DOHH2 (cell line): ENCODE measurements at regions not wholly inside any gene's neighbourhood (a gene's known extent, or its start where the extent isn't known, plus 50 kb on each side); places are given as distances from the start of the nearest gene placed in this dataset.

ENCODE experiments used
- H3F3A ChIP-seq: fragments of 200-600 bp; sonication (generic), shearing (Covaris generic); 2 replicates; pipeline ENCODE4 v1.6.0; 2016; ENCODE audit warnings: antibody characterized with exemption, mild to moderate bottlenecking; ENCODE audit not compliant: control insufficient read depth, insufficient read depth
- H3K27ac ChIP-seq: fragments of 200-600 bp; sonication (generic); 2 replicates; pipeline ENCODE4 v1.5.1; 2014; ENCODE audit warnings: low read depth, mild to moderate bottlenecking, low read length, moderate library complexity
- H3K27me3 ChIP-seq: fragments of 200-600 bp; sonication (generic); 2 replicates; pipeline ENCODE4 v1.6.1; 2014; ENCODE audit warnings: mild to moderate bottlenecking, low read length, mixed read lengths; ENCODE audit not compliant: control insufficient read depth
- H3K36me3 ChIP-seq: fragments of 200-600 bp; sonication (generic); 2 replicates; pipeline ENCODE4 v1.6.1; 2014; ENCODE audit warnings: mild to moderate bottlenecking, low read length, moderate library complexity, mixed read lengths; ENCODE audit not compliant: control insufficient read depth
- H3K4me1 ChIP-seq: fragments of 200-600 bp; sonication (generic); 2 replicates; pipeline ENCODE4 v1.6.1; 2014; ENCODE audit warnings: mild to moderate bottlenecking, low read length, mixed read lengths; ENCODE audit not compliant: control insufficient read depth
- H3K4me2 ChIP-seq: fragments of 200-600 bp; sonication (generic); 2 replicates; pipeline ENCODE4 v1.6.0; 2014; ENCODE audit warnings: mild to moderate bottlenecking, low read length, moderate library complexity
- H3K4me3 ChIP-seq: fragments of 200-600 bp; sonication (generic); 2 replicates; pipeline ENCODE4 v1.5.1; 2014; ENCODE audit warnings: mild to moderate bottlenecking, low read length, mixed read lengths
- H3K79me2 ChIP-seq: fragments of 200-600 bp; sonication (generic); 2 replicates; pipeline ENCODE4 v1.6.1; 2014; ENCODE audit warnings: mild to moderate bottlenecking, low read length, mixed read lengths; ENCODE audit not compliant: control insufficient read depth
- H3K9me2 ChIP-seq: fragments of 200-600 bp; sonication (generic); replicated peaks from 2 replicates; pipeline ENCODE4 v1.6.1; 2014; ENCODE audit warnings: mild to moderate bottlenecking, low read length, mixed read lengths; ENCODE audit not compliant: control insufficient read depth
- H3K9me3 ChIP-seq: fragments of 200-600 bp; sonication (generic); 2 replicates; pipeline ENCODE4 v1.6.1; 2014; ENCODE audit warnings: antibody characterized with exemption, low read length, mixed read lengths; ENCODE audit not compliant: control insufficient read depth, insufficient read depth
- H4K20me1 ChIP-seq: fragments of 200-600 bp; sonication (generic); 2 replicates; pipeline ENCODE4 v1.6.0; 2014; ENCODE audit warnings: low read depth, mild to moderate bottlenecking, antibody characterized with exemption, low read length, moderate library complexity; ENCODE audit not compliant: control insufficient read depth, insufficient read depth
- EZH2phosphoT487 ChIP-seq: fragments of 200-600 bp; sonication (generic); IDR thresholded peaks from 2 replicates; pipeline ENCODE4 v1.6.1; 2017; ENCODE audit warnings: borderline replicate concordance, mild to moderate bottlenecking, antibody characterized with exemption, low read length, moderate library complexity, mixed read lengths
- TF ChIP-seq, protein P1 (sequence below): fragments of 200-600 bp; sonication (generic); IDR thresholded peaks from one replicate; pipeline ENCODE4 v1.5.1; 2014; ENCODE audit warnings: antibody characterized with exemption, mild to moderate bottlenecking, low read depth, low read length; ENCODE audit not compliant: poor library complexity, severe bottlenecking

GRCh38 chr7:47083476-47084250 lies 498.2 kb downstream of the TNS3 start:
- H3K79me2 ChIP-seq = no peaks in the 10 kb centered on the region
- TF ChIP-seq EZH2phosphoT487 = no peak
- TF ChIP-seq, protein P1, sequence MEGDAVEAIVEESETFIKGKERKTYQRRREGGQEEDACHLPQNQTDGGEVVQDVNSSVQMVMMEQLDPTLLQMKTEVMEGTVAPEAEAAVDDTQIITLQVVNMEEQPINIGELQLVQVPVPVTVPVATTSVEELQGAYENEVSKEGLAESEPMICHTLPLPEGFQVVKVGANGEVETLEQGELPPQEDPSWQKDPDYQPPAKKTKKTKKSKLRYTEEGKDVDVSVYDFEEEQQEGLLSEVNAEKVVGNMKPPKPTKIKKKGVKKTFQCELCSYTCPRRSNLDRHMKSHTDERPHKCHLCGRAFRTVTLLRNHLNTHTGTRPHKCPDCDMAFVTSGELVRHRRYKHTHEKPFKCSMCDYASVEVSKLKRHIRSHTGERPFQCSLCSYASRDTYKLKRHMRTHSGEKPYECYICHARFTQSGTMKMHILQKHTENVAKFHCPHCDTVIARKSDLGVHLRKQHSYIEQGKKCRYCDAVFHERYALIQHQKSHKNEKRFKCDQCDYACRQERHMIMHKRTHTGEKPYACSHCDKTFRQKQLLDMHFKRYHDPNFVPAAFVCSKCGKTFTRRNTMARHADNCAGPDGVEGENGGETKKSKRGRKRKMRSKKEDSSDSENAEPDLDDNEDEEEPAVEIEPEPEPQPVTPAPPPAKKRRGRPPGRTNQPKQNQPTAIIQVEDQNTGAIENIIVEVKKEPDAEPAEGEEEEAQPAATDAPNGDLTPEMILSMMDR = no peak

GRCh38 chr7:47080816-47081215 lies 501.1 kb downstream of the TNS3 start:
- no peaks in the 10 kb centered on the region for H3F3A ChIP-seq
- H3K4me3 ChIP-seq = no peak overlapping the region
- no peaks in the 10 kb centered on the region for H4K20me1 ChIP-seq
- H3K27ac ChIP-seq = no peak overlapping the region
- no peaks in the 10 kb centered on the region for H3K9me2 ChIP-seq
- no peak overlapping the region for H3K4me2 ChIP-seq
- no peaks in the 10 kb centered on the region for H3K9me3 ChIP-seq
- peaks cover 18% of the 10 kb centered on the region for H3K4me1 ChIP-seq
- no peaks in the 10 kb centered on the region for H3K27me3 ChIP-seq
- no peak for TF ChIP-seq EZH2phosphoT487
- TF ChIP-seq, protein P1 = no peak
- H3K36me3 ChIP-seq = 0 out of 2 replicates have a peak, but pooled peaks cover 5% of the 10 kb centered on the region
- H3K79me2 ChIP-seq = no peaks in the 10 kb centered on the region

More at GRCh38 chr7:47083476-47084250, 498.2 kb downstream of the TNS3 start:
- H3F3A ChIP-seq = no peaks in the 10 kb centered on the region
- H3K4me2 ChIP-seq = no peak overlapping the region
- no peak overlapping the region for H3K4me3 ChIP-seq
- peaks cover 18% of the 10 kb centered on the region for H3K36me3 ChIP-seq
- no peak overlapping the region for H3K27ac ChIP-seq
- peaks cover 22% of the 10 kb centered on the region for H3K4me1 ChIP-seq
- no peaks in the 10 kb centered on the region for H3K9me3 ChIP-seq
- H3K27me3 ChIP-seq = no peaks in the 10 kb centered on the region
- H4K20me1 ChIP-seq = no peaks in the 10 kb centered on the region
- no peaks in the 10 kb centered on the region for H3K9me2 ChIP-seq

DNA sequence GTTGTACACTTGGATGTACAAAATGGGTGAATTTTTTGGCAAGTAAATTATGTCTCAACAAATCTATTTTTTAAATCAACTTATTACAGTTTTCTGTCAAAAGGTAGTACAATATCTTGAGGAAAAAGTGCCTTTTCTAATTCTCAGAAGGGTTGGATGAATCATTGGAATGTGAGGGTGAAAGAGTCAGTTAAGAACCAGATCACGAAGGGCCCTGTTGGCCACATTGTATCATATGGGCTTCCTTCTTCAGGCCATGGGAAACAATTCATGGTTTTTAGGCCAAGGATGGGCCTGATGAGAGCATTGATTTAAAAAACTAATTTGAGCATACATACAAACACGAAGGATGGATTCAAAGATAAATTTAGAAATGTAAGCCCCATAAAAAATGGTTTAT lies 503.7 kb downstream of the TNS3 start:
- Histone ChIP-seq H3K9me3 (no peaks in the 10 kb centered on the region), H3K4me3 (no peak overlapping the region), H3K79me2 (no peaks in the 10 kb centered on the region), H3K27me3 (no peaks in the 10 kb centered on the region), H3K9me2 (no peaks in the 10 kb centered on the region), H4K20me1 (no peaks in the 10 kb centered on the region), H3K36me3 (no peaks in the 10 kb centered on the region), H3F3A (no peaks in the 10 kb centered on the region), H3K4me1 (peaks cover 13% of the 10 kb centered on the region), H3K4me2 (no peak overlapping the region), H3K27ac (no peak overlapping the region)
- TF ChIP-seq, protein P1 = no peak
- no peak for TF ChIP-seq EZH2phosphoT487
